Endothelial cell of umbilical vein (primary cell): ENCODE measurements at regions not wholly inside any gene's neighbourhood (a gene's known extent, or its start where the extent isn't known, plus 50 kb on each side); places are given as distances from the start of the nearest gene placed in this dataset.

Experiments used
- BruUV-seq: library from RNA; stranded (reverse); fragments of 400-500 nt; replicated peaks from 2 replicates; lab custom pipeline; 2021; lab: Mats Ljungman, UMichigan
- CTCF ChIA-PET: fragments of 300-600, 350-600 bp; sonication (Branson Sonifier 250); formaldehyde crosslinking; loops from one replicate; lab custom pipeline; 2021; ENCODE audit warnings: antibody characterized with exemption, inconsistent platforms; lab: Charles Lee
- POLR2A ChIA-PET: fragments of 300-600, 350-600 bp; sonication (Branson Sonifier 250); formaldehyde crosslinking; loops from one replicate; lab custom pipeline; 2021; ENCODE audit warnings: antibody characterized with exemption, inconsistent platforms; lab: Charles Lee
- DNase-seq: peaks from one replicate; pipeline ENCODE4 v3.0.0-alpha.2; 2011; ENCODE audit warnings: low read depth, low spot score
- FAIRE-seq: peaks from 2 replicates; lab custom pipeline; 2011; peaks lifted over from hg19 to GRCh38; lab: Jason Lieb, UNC
- H2AFZ ChIP-seq: 2 replicates; pipeline ENCODE4 v1.6.0; 2012; ENCODE audit warnings: low read depth, low read length, control low read depth, inconsistent platforms
- H3K27ac ChIP-seq: 2 replicates; pipeline ENCODE4 v1.5.1; 2011; ENCODE audit warnings: low read depth, mild to moderate bottlenecking, control low read depth, low read length, moderate library complexity; ENCODE audit not compliant: insufficient read depth
- H3K27me3 ChIP-seq, 2 experiments: 2 replicates each; pipeline versions ENCODE4 v1.6.0 to v1.6.1; 2011; ENCODE audit warnings: low read length in 2 of 2, mixed read lengths in 1 of 2; ENCODE audit not compliant: control insufficient read depth in 2 of 2, insufficient read depth in 2 of 2
- H3K36me3 ChIP-seq, 2 experiments: 2 replicates in 1 of 2; 3 replicates in 1 of 2; pipeline ENCODE4 v1.5.1; 2011; ENCODE audit warnings: low read length in 2 of 2, mild to moderate bottlenecking in 1 of 2, moderate library complexity in 1 of 2; ENCODE audit not compliant: control insufficient read depth in 2 of 2, insufficient read depth in 2 of 2; ENCODE audit errors: extremely low read depth in 1 of 2
- H3K4me1 ChIP-seq: 3 replicates; pipeline ENCODE4 v1.5.1; 2011; ENCODE audit warnings: mild to moderate bottlenecking, low read length; ENCODE audit not compliant: control insufficient read depth, insufficient read depth; ENCODE audit errors: extremely low read depth
- H3K4me2 ChIP-seq: 2 replicates; pipeline ENCODE4 v1.6.1; 2011; ENCODE audit warnings: low read length, control low read depth, mixed read lengths; ENCODE audit not compliant: insufficient read depth
- H3K4me3 ChIP-seq, 3 experiments: fragments of 200-600 bp in 1 of 3; sonication (generic), shearing (Covaris generic) in 1 of 3; replicated peaks in 1 of 3; 2 replicates each; pipeline ENCODE4 v1.5.1; 2011 to 2016; ENCODE audit warnings: control low read depth in 3 of 3, low read length in 3 of 3, mild to moderate bottlenecking in 2 of 3, inconsistent platforms in 1 of 3, low read depth in 1 of 3, moderate library complexity in 1 of 3; ENCODE audit not compliant: insufficient read depth in 1 of 3
- H3K79me2 ChIP-seq: 2 replicates; pipeline ENCODE4 v1.6.0; 2012; ENCODE audit warnings: low read length, inconsistent platforms; ENCODE audit not compliant: control insufficient read depth, insufficient read depth
- H3K9ac ChIP-seq: replicated peaks from 2 replicates; pipeline ENCODE3; 2011; ENCODE audit warnings: low read length, control low read depth; ENCODE audit not compliant: insufficient read depth; ENCODE audit errors: extremely low read depth
- H3K9me1 ChIP-seq: replicated peaks from 3 replicates; pipeline ENCODE4 v1.6.0; 2011; ENCODE audit warnings: mild to moderate bottlenecking, low read length; ENCODE audit not compliant: control insufficient read depth, insufficient read depth; ENCODE audit errors: extremely low read depth
- H3K9me3 ChIP-seq: replicated peaks from 2 replicates; pipeline ENCODE4 v1.5.1; 2012; ENCODE audit warnings: low read length, inconsistent platforms; ENCODE audit not compliant: control insufficient read depth, insufficient read depth
- H4K20me1 ChIP-seq: replicated peaks from 2 replicates; pipeline ENCODE3; 2011; ENCODE audit warnings: mild to moderate bottlenecking, low read length; ENCODE audit not compliant: control insufficient read depth, insufficient read depth; ENCODE audit errors: extremely low read depth
- CTCF ChIP-seq, 2 donors: IDR thresholded peaks; 1 replicate in 1 of 2; 2 replicates in 1 of 2; pipeline ENCODE4 v1.5.1; 2011; ENCODE audit warnings: low read length in 2 of 2, mild to moderate bottlenecking in 2 of 2, moderate library complexity in 2 of 2, control low read depth in 1 of 2, inconsistent platforms in 1 of 2, low read depth in 1 of 2; ENCODE audit not compliant: insufficient read depth in 1 of 2; ENCODE audit errors: extremely low read depth in 1 of 2
- EZH2 ChIP-seq: IDR thresholded peaks from 2 replicates; pipeline ENCODE4 v1.6.1; 2012; ENCODE audit warnings: borderline replicate concordance, low read depth, mild to moderate bottlenecking, moderate library complexity, low read length, inconsistent platforms; ENCODE audit not compliant: severe bottlenecking
- FOS ChIP-seq: IDR thresholded peaks from 2 replicates; pipeline ENCODE4 v1.6.1; 2011; ENCODE audit warnings: mild to moderate bottlenecking, low read length, moderate library complexity, borderline replicate concordance; ENCODE audit not compliant: insufficient read depth
- GATA2 ChIP-seq: IDR thresholded peaks from 2 replicates; pipeline ENCODE4 v1.7.0; 2011; ENCODE audit warnings: low read depth, mild to moderate bottlenecking, moderate library complexity, mixed read lengths, low read length; ENCODE audit not compliant: insufficient read length, insufficient read depth
- JUN ChIP-seq: IDR thresholded peaks from 2 replicates; pipeline ENCODE4 v1.6.1; 2011; ENCODE audit warnings: borderline replicate concordance, low read depth; ENCODE audit not compliant: insufficient read length, insufficient read depth
- MAX ChIP-seq: IDR thresholded peaks from 2 replicates; pipeline ENCODE4 v1.6.1; 2011; ENCODE audit not compliant: insufficient read depth, insufficient read length
- MYC ChIP-seq: IDR thresholded peaks from one replicate; pipeline ENCODE4 v1.6.1; 2011; ENCODE audit warnings: mild to moderate bottlenecking, low read depth, low read length
- POLR2A ChIP-seq: IDR thresholded peaks from 2 replicates; pipeline ENCODE4 v1.6.1; 2012; ENCODE audit warnings: low read depth, mild to moderate bottlenecking, control low read depth, low read length
- POLR2AphosphoS5 ChIP-seq: IDR thresholded peaks from 2 replicates; pipeline ENCODE4 v1.6.1; 2012; ENCODE audit warnings: low read depth, mild to moderate bottlenecking, control low read depth, low read length, moderate library complexity; ENCODE audit not compliant: insufficient read depth
- dilution Hi-C: fragments of 300-500 bp; cut with MboI; formaldehyde crosslinking; loops from one replicate; pipeline ENCODE4 v1.15.0; 2019; ENCODE audit warnings: low sequenced_read_pairs; ENCODE audit not compliant: extremely low pct_ligation_motif_present
- intact Hi-C: fragments of 100-400 bp; cut with micrococcal nuclease; formaldehyde crosslinking; loops from one replicate; pipeline ENCODE4 v1.10.0; 2022

- ChIA-PET POLR2A (no interaction called here), CTCF (interaction anchor here (1.0 kb wide), 1 partner anchor 394 kb away, joined by 3 read pairs; no protein-coding TSS in a partner anchor)
- no peaks in the 10 kb centered on the region for H3K9me3 ChIP-seq
- dilution Hi-C loops (no loop called here), intact Hi-C loops (no loop called here)
- no peak overlapping the region for H3K4me2 ChIP-seq
- DNase-seq: no peak
- no peak for FAIRE-seq
- no peaks in the 10 kb centered on the region for H3K4me1 ChIP-seq
- BruUV-seq: no TSS peak
- H3K9me1 ChIP-seq: no peaks in the 10 kb centered on the region
- H3K9ac ChIP-seq: no peak overlapping the region
- no peaks in the 10 kb centered on the region for H4K20me1 ChIP-seq
- TF ChIP-seq POLR2AphosphoS5 (no peak), CTCF (IDR thresholded peaks at IDR 0.05; ENCODE audit: extremely low read depth in 1 of 2, insufficient read depth in 1 of 2, low read depth in 1 of 2, low read length in 2 of 2) (no peak)
- H3K27me3 ChIP-seq: no peaks in the 10 kb centered on the region
- no peaks in the 10 kb centered on the region for H3K79me2 ChIP-seq
- no peak overlapping the region for H3K4me3 ChIP-seq
- H3K27ac ChIP-seq: no peak overlapping the region
- no peaks in the 10 kb centered on the region for H3K36me3 ChIP-seq
- no peak overlapping the region for H2AFZ ChIP-seq
Observed at GRCh38 chr7:16170671-16171070, 250.7 kb downstream of the CRPPA start.

- BruUV-seq: no TSS peak
- dilution Hi-C loops (no loop called here), intact Hi-C loops (no loop called here)
- Histone ChIP-seq H4K20me1 (no peaks in the 10 kb centered on the region), H3K4me3 (no peak overlapping the region), H3K36me3 (no peaks in the 10 kb centered on the region), H3K9ac (no peak overlapping the region), H3K9me1 (no peaks in the 10 kb centered on the region), H3K9me3 (no peaks in the 10 kb centered on the region), H3K4me1 (no peaks in the 10 kb centered on the region), H2AFZ (no peak overlapping the region), H3K27me3 (no peaks in the 10 kb centered on the region), H3K4me2 (no peak overlapping the region), H3K79me2 (no peaks in the 10 kb centered on the region), H3K27ac (no peak overlapping the region)
- no peak for TF ChIP-seq FOS
- no peak for TF ChIP-seq CTCF (IDR thresholded peaks at IDR 0.05; ENCODE audit: extremely low read depth in 1 of 2, insufficient read depth in 1 of 2, low read depth in 1 of 2, low read length in 2 of 2)
- TF ChIP-seq MAX: no peak
- TF ChIP-seq POLR2A: no peak
- TF ChIP-seq EZH2: no peak
- no peak for TF ChIP-seq MYC
- TF ChIP-seq POLR2AphosphoS5: no peak
- TF ChIP-seq GATA2: no peak
- no peak for TF ChIP-seq JUN
- no peak for FAIRE-seq
- ChIA-PET POLR2A (no interaction called here), CTCF (interaction anchor here (1.0 kb wide), 1 partner anchor 395 kb away, joined by 3 read pairs; no protein-coding TSS in a partner anchor)
- DNase-seq: no peak
Observed at GRCh38 chr7:16169537-16169936, 251.8 kb downstream of the CRPPA start.
